ENCODE measurements at regions not wholly inside any gene's neighbourhood (a gene's known extent, or its start where the extent isn't known, plus 50 kb on each side); places are given as distances from the start of the nearest gene placed in this dataset.

- Mint-ChIP-seq H3K4me1 (ENCODE audit: unreplicated experiment) (no peaks in the 10 kb centered on the region), H3K9me3 (ENCODE audit: unreplicated experiment) (no peaks in the 10 kb centered on the region), H3K27me3 (ENCODE audit: unreplicated experiment) (no peaks in the 10 kb centered on the region), H3K27ac (ENCODE audit: unreplicated experiment) (no peak overlapping the region), H3K36me3 (ENCODE audit: low read depth, unreplicated experiment) (no peaks in the 10 kb centered on the region), H3K4me3 (ENCODE audit: unreplicated experiment) (no peak overlapping the region)
- no peak for DNase-seq (ENCODE audit: low spot score)
- TF ChIP-seq CTCF (IDR thresholded peaks at IDR 0.05; ENCODE audit: unreplicated experiment) = no peak
Measured at GRCh38 chr4:183837222-183837621, 67.9 kb upstream of the STOX2 start.

GRCh38 chr4:183838987-183839712, 66.0 kb upstream of the STOX2 start:
- no peak overlapping the region for H3K27ac Mint-ChIP-seq (ENCODE audit: unreplicated experiment)
- no peaks in the 10 kb centered on the region for H3K4me1 Mint-ChIP-seq (ENCODE audit: unreplicated experiment)
- H3K4me3 Mint-ChIP-seq (ENCODE audit: unreplicated experiment) = no peak overlapping the region
- H3K9me3 Mint-ChIP-seq (ENCODE audit: unreplicated experiment) = no peaks in the 10 kb centered on the region
- H3K27me3 Mint-ChIP-seq (ENCODE audit: unreplicated experiment) = no peaks in the 10 kb centered on the region
- peak; percentile 10 for DNase-seq (ENCODE audit: low spot score)
- no peak for TF ChIP-seq CTCF (IDR thresholded peaks at IDR 0.05; ENCODE audit: unreplicated experiment)
- no peaks in the 10 kb centered on the region for H3K36me3 Mint-ChIP-seq (ENCODE audit: low read depth, unreplicated experiment)

- H3K27ac Mint-ChIP-seq (ENCODE audit: unreplicated experiment) = no peak overlapping the region
- H3K4me3 Mint-ChIP-seq (ENCODE audit: unreplicated experiment) = no peak overlapping the region
- DNase-seq (ENCODE audit: low spot score) = peak; percentile 86
- no peaks in the 10 kb centered on the region for H3K4me1 Mint-ChIP-seq (ENCODE audit: unreplicated experiment)
- no peaks in the 10 kb centered on the region for H3K9me3 Mint-ChIP-seq (ENCODE audit: unreplicated experiment)
- peak; percentile 93 for TF ChIP-seq CTCF (IDR thresholded peaks at IDR 0.05; ENCODE audit: unreplicated experiment)
- H3K36me3 Mint-ChIP-seq (ENCODE audit: low read depth, unreplicated experiment) = no peaks in the 10 kb centered on the region
- H3K27me3 Mint-ChIP-seq (ENCODE audit: unreplicated experiment) = no peaks in the 10 kb centered on the region
Measured at GRCh38 chr4:183840311-183840710, 64.8 kb upstream of the STOX2 start.

- TF ChIP-seq CTCF (IDR thresholded peaks at IDR 0.05; ENCODE audit: unreplicated experiment) = no peak
- H3K36me3 Mint-ChIP-seq (ENCODE audit: low read depth, unreplicated experiment) = no peaks in the 10 kb centered on the region
- H3K27me3 Mint-ChIP-seq (ENCODE audit: unreplicated experiment) = no peaks in the 10 kb centered on the region
- H3K4me1 Mint-ChIP-seq (ENCODE audit: unreplicated experiment) = no peaks in the 10 kb centered on the region
- H3K9me3 Mint-ChIP-seq (ENCODE audit: unreplicated experiment) = no peaks in the 10 kb centered on the region
- no peak overlapping the region for H3K4me3 Mint-ChIP-seq (ENCODE audit: unreplicated experiment)
- no peak for DNase-seq (ENCODE audit: low spot score)
- no peak overlapping the region for H3K27ac Mint-ChIP-seq (ENCODE audit: unreplicated experiment)
Measured at GRCh38 chr4:183841001-183841400, 64.1 kb upstream of the STOX2 start.

GRCh38 chr4:183842129-183842528, 63.0 kb upstream of the STOX2 start:
- Mint-ChIP-seq H3K4me3 (ENCODE audit: unreplicated experiment) (no peak overlapping the region), H3K27me3 (ENCODE audit: unreplicated experiment) (no peaks in the 10 kb centered on the region), H3K36me3 (ENCODE audit: low read depth, unreplicated experiment) (no peaks in the 10 kb centered on the region), H3K27ac (ENCODE audit: unreplicated experiment) (no peak overlapping the region), H3K9me3 (ENCODE audit: unreplicated experiment) (no peaks in the 10 kb centered on the region), H3K4me1 (ENCODE audit: unreplicated experiment) (no peaks in the 10 kb centered on the region)
- no peak for DNase-seq (ENCODE audit: low spot score)
- no peak for TF ChIP-seq CTCF (IDR thresholded peaks at IDR 0.05; ENCODE audit: unreplicated experiment)

Measured in endothelial cell (in vitro differentiated cells).